ENCODE measurements at regions not wholly inside any gene's neighbourhood (a gene's known extent, or its start where the extent isn't known, plus 50 kb on each side); places are given as distances from the start of the nearest gene placed in this dataset.
"Not testable (repeated sequence)": the region's sequence is repeated elsewhere in the genome, so short reads cannot be mapped to it uniquely, and the experiment has no call there.

- no peak for DNase-seq (ENCODE audit: low read depth)
These were observed 60.3 kb downstream of the CHRD start for GRCh38 chr3:184440151-184440550.

- no peak for DNase-seq (ENCODE audit: low read depth)
These were observed 61.5 kb downstream of the CHRD start for GRCh38 chr3:184441202-184441900.

GRCh38 chr3:184443364-184443763 lies 63.5 kb downstream of the CHRD start:
- no peak for DNase-seq (ENCODE audit: low read depth)

GRCh38 chr3:184443831-184444230 lies 64.0 kb downstream of the CHRD start:
- DNase-seq (ENCODE audit: low read depth): no peak

- peak; percentile 76 for DNase-seq (ENCODE audit: low read depth)
These were observed 68.7 kb downstream of the CHRD start for GRCh38 chr3:184448321-184449160.

GRCh38 chr3:184449161-184449515 lies 69.3 kb downstream of the CHRD start:
- no peak for DNase-seq (ENCODE audit: low read depth)

- no peak for DNase-seq (ENCODE audit: low read depth)
These were observed 70.7 kb downstream of the CHRD start for GRCh38 chr3:184450547-184450946.

- no peak for DNase-seq (ENCODE audit: low read depth)
These were observed 73.4 kb downstream of the CHRD start for GRCh38 chr3:184453296-184453695.

GRCh38 chr3:184455991-184456390 lies 76.1 kb downstream of the CHRD start:
- no peak for DNase-seq (ENCODE audit: low read depth)

GRCh38 chr3:184456476-184456875 lies 76.6 kb downstream of the CHRD start:
- no peak for DNase-seq (ENCODE audit: low read depth)

GRCh38 chr3:184457329-184457728 lies 77.5 kb downstream of the CHRD start:
- no peak for DNase-seq (ENCODE audit: low read depth)

GRCh38 chr3:184457784-184458377 lies 78.0 kb downstream of the CHRD start:
- not testable (repeated sequence) for DNase-seq (ENCODE audit: low read depth)

GRCh38 chr3:184459355-184459754 lies 79.5 kb downstream of the CHRD start:
- DNase-seq (ENCODE audit: low read depth): peak; percentile 49

- no peak for DNase-seq (ENCODE audit: low read depth)
These were observed 80.4 kb downstream of the CHRD start for GRCh38 chr3:184460276-184460675.

- DNase-seq (ENCODE audit: low read depth): no peak
These were observed 81.4 kb downstream of the CHRD start for GRCh38 chr3:184461219-184461618.

- no peak for DNase-seq (ENCODE audit: low read depth)
These were observed 86.1 kb downstream of the CHRD start for GRCh38 chr3:184465883-184466412.

GRCh38 chr3:184466413-184466960 lies 86.6 kb downstream of the CHRD start:
- no peak for DNase-seq (ENCODE audit: low read depth)

- DNase-seq (ENCODE audit: low read depth): peak; percentile 19
These were observed 87.3 kb downstream of the CHRD start for GRCh38 chr3:184467171-184467570.

GRCh38 chr3:184470551-184470950 lies 90.7 kb downstream of the CHRD start:
- DNase-seq (ENCODE audit: low read depth): no peak

- DNase-seq (ENCODE audit: low read depth): no peak
These were observed 90.1 kb upstream of the EPHB3 start for GRCh38 chr3:184471439-184471838.

- no peak for DNase-seq (ENCODE audit: low read depth)
These were observed 88.7 kb upstream of the EPHB3 start for GRCh38 chr3:184472723-184473428.
